K562 (cell line): ENCODE measurements at regions not wholly inside any gene's neighbourhood (a gene's known extent, or its start where the extent isn't known, plus 50 kb on each side); places are given as distances from the start of the nearest gene placed in this dataset.

Experiments
- ARHGAP35 ChIP-seq: fragments of 450-650 bp; IDR thresholded peaks from 2 replicates; pipeline ENCODE4 v1.6.1; 2018; ENCODE audit not compliant: partially characterized antibody
- COPS2 ChIP-seq: fragments of 450-650 bp; conservative IDR thresholded peaks from 2 replicates; pipeline ENCODE4 v1.6.1; 2016; ENCODE audit warnings: mild to moderate bottlenecking, moderate library complexity
- POLR2A ChIP-seq: fragments of 450-650 bp; conservative IDR thresholded peaks from 2 replicates; pipeline ENCODE4 v1.6.1; 2016
- POLR2AphosphoS5 ChIP-seq: IDR thresholded peaks from 2 replicates; pipeline ENCODE4 v1.6.1; 2011; ENCODE audit warnings: mild to moderate bottlenecking, low read depth, low read length, moderate library complexity; ENCODE audit not compliant: control insufficient read depth, insufficient read depth
- RAD21 ChIP-seq, 2 experiments: fragments of 250-450 bp in 1 of 2; fragments of 450-650 bp in 1 of 2; sonication (Bioruptor Pico) in 1 of 2; formaldehyde crosslinking in 1 of 2; IDR thresholded peaks in 1 of 2; conservative IDR thresholded peaks in 1 of 2; 2 replicates each; pipeline versions ENCODE4 v1.4.0 to v1.8.0; 2020 to 2022; ENCODE audit warnings: mild to moderate bottlenecking in 2 of 2, moderate library complexity in 1 of 2
- REST ChIP-seq, 2 experiments: fragments of 450-650 bp; formaldehyde crosslinking in 1 of 2; IDR thresholded peaks; 2 replicates each; pipeline versions ENCODE4 v1.4.0 to v1.6.1; 2014 to 2020; ENCODE audit warnings: mild to moderate bottlenecking in 2 of 2, borderline replicate concordance in 1 of 2, low read depth in 1 of 2
- SLC30A9 ChIP-seq: fragments of 250-450 bp; sonication (Bioruptor Pico); IDR thresholded peaks from 2 replicates; pipeline ENCODE4 v1.8.0; 2022; ENCODE audit warnings: mild to moderate bottlenecking, moderate library complexity
- ZBTB9 ChIP-seq: fragments of 450-650 bp; formaldehyde crosslinking; IDR thresholded peaks from 2 replicates; pipeline ENCODE4 v1.4.0; 2020; ENCODE audit warnings: mild to moderate bottlenecking, moderate library complexity
- ZNF143 ChIP-seq: sonication (generic); formaldehyde crosslinking; IDR thresholded peaks from 2 replicates; pipeline ENCODE4 v1.9.0; 2022; ENCODE audit warnings: mild to moderate bottlenecking, missing genetic modification reagents
- ZSCAN32 ChIP-seq: fragments of 450-650 bp; formaldehyde crosslinking; IDR thresholded peaks from 2 replicates; pipeline ENCODE4 v1.4.0; 2020; ENCODE audit warnings: mild to moderate bottlenecking, moderate library complexity
- TF ChIP-seq, protein P1 (sequence below): fragments of 450-650 bp; conservative IDR thresholded peaks from 2 replicates; pipeline ENCODE4 v1.6.1; 2016; ENCODE audit warnings: missing genetic modification characterization, low read depth, mild to moderate bottlenecking, missing compliant biosample characterization, moderate library complexity

DNA sequence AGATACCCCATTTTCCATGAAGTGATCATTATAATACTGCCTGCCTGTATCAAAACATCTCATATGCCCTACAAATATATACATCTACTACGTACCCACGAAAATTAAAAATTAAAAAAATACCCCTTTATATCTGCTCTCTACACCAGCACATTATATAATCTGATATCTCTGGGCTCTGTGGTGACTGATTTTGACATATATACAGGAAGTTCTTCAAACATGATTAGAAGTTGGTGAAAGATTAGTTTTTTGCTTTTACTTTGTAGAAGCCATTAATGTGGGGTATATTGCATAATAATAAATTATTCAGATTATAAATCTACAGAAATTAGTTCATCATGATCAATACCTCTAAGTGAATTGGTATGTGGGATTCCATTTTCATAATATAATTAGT lies 126.7 kb upstream of the MDM1 start:
- no peak for TF ChIP-seq RAD21 (CRISPR knock-in tag; conservative IDR thresholded peaks at IDR 0.05 in 1 of 2, IDR thresholded peaks at IDR 0.05 in 1 of 2)
- no peak for TF ChIP-seq ZNF143 (CRISPR knock-in tag)
- TF ChIP-seq ZSCAN32 (CRISPR knock-in tag): no peak
- TF ChIP-seq SLC30A9 (CRISPR knock-in tag): no peak
- TF ChIP-seq COPS2: no peak
- TF ChIP-seq ZBTB9 (CRISPR knock-in tag): no peak
- no peak for TF ChIP-seq POLR2A
- no peak for TF ChIP-seq REST (IDR thresholded peaks at IDR 0.05; ENCODE audit: borderline replicate concordance)
- no peak for TF ChIP-seq REST (CRISPR knock-in tag; IDR thresholded peaks at IDR 0.05; ENCODE audit: low read depth)
- TF ChIP-seq ARHGAP35: no peak
- TF ChIP-seq, protein P1, sequence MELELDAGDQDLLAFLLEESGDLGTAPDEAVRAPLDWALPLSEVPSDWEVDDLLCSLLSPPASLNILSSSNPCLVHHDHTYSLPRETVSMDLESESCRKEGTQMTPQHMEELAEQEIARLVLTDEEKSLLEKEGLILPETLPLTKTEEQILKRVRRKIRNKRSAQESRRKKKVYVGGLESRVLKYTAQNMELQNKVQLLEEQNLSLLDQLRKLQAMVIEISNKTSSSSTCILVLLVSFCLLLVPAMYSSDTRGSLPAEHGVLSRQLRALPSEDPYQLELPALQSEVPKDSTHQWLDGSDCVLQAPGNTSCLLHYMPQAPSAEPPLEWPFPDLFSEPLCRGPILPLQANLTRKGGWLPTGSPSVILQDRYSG (tag): no peak
- no peak for TF ChIP-seq POLR2AphosphoS5
